CD4-positive, CD25-positive, alpha-beta regulatory T cell (primary cell): ENCODE measurements at regions not wholly inside any gene's neighbourhood (a gene's known extent, or its start where the extent isn't known, plus 50 kb on each side); places are given as distances from the start of the nearest gene placed in this dataset.

Experiments
- ATAC-seq, 2 donors: fragments of 150-1000 bp; cut with Tn5 transposase; one replicate each; pipeline ENCODE4 v1.10.0; 2021; ENCODE audit warnings: low read depth in 2 of 2, moderate number of reproducible peaks in 2 of 2, moderate library complexity in 1 of 2
- DNase-seq, 3 donors: peaks; one replicate each; pipeline versions ENCODE4 v3.0.0 to v3.0.0-alpha.2; 2012 to 2022; ENCODE audit warnings: mixed read lengths in 1 of 3
- H3K27ac ChIP-seq: one replicate; pipeline ENCODE4 v1.7.0; 2013; ENCODE audit warnings: mild to moderate bottlenecking, low read length; ENCODE audit not compliant: insufficient read depth, poor library complexity, severe bottlenecking
- H3K27me3 ChIP-seq: one replicate; pipeline ENCODE4 v1.7.0; 2013; ENCODE audit warnings: low read length; ENCODE audit not compliant: control insufficient read depth, insufficient read depth
- H3K36me3 ChIP-seq: one replicate; pipeline ENCODE4 v1.7.0; 2013; ENCODE audit warnings: mild to moderate bottlenecking, low read length, moderate library complexity; ENCODE audit not compliant: control insufficient read depth, insufficient read depth
- H3K4me1 ChIP-seq: 2 replicates; pipeline ENCODE4 v1.7.0; 2013; ENCODE audit warnings: mild to moderate bottlenecking, low read length; ENCODE audit not compliant: insufficient read depth, control insufficient read depth, poor library complexity, severe bottlenecking
- H3K4me3 ChIP-seq: one replicate; pipeline ENCODE4 v1.7.0; 2013; ENCODE audit warnings: low read depth, mild to moderate bottlenecking, low read length, moderate library complexity
- H3K9me3 ChIP-seq, 2 experiments: 1 replicate in 1 of 2; 2 replicates in 1 of 2; pipeline ENCODE4 v1.7.0; 2013; ENCODE audit warnings: low read length in 2 of 2, mild to moderate bottlenecking in 1 of 2, moderate library complexity in 1 of 2; ENCODE audit not compliant: control insufficient read depth in 2 of 2
- H3K27ac Mint-ChIP-seq, 3 donors: one replicate each; pipeline ENCODE4 v1.8.0; 2020 to 2022; ENCODE audit warnings: mild to moderate bottlenecking in 3 of 3, mixed read lengths in 3 of 3, moderate library complexity in 2 of 3
- H3K27me3 Mint-ChIP-seq: one replicate; pipeline ENCODE4 v1.8.0; 2022; ENCODE audit warnings: mild to moderate bottlenecking, mixed read lengths
- H3K36me3 Mint-ChIP-seq: one replicate; pipeline ENCODE4 v1.8.0; 2020; ENCODE audit warnings: mixed read lengths
- H3K4me1 Mint-ChIP-seq, 4 donors: one replicate each; pipeline ENCODE4 v1.8.0; 2020 to 2022; ENCODE audit warnings: mixed read lengths in 4 of 4, mild to moderate bottlenecking in 1 of 4
- H3K4me3 Mint-ChIP-seq, 4 donors: one replicate each; pipeline ENCODE4 v1.8.0; 2020 to 2022; ENCODE audit warnings: mild to moderate bottlenecking in 4 of 4, mixed read lengths in 4 of 4, moderate library complexity in 3 of 4
- H3K9me3 Mint-ChIP-seq, 7 donors: one replicate each; pipeline ENCODE4 v1.8.0; 2020 to 2022; ENCODE audit warnings: mixed read lengths in 7 of 7, mild to moderate bottlenecking in 3 of 7, moderate library complexity in 2 of 7

DNA sequence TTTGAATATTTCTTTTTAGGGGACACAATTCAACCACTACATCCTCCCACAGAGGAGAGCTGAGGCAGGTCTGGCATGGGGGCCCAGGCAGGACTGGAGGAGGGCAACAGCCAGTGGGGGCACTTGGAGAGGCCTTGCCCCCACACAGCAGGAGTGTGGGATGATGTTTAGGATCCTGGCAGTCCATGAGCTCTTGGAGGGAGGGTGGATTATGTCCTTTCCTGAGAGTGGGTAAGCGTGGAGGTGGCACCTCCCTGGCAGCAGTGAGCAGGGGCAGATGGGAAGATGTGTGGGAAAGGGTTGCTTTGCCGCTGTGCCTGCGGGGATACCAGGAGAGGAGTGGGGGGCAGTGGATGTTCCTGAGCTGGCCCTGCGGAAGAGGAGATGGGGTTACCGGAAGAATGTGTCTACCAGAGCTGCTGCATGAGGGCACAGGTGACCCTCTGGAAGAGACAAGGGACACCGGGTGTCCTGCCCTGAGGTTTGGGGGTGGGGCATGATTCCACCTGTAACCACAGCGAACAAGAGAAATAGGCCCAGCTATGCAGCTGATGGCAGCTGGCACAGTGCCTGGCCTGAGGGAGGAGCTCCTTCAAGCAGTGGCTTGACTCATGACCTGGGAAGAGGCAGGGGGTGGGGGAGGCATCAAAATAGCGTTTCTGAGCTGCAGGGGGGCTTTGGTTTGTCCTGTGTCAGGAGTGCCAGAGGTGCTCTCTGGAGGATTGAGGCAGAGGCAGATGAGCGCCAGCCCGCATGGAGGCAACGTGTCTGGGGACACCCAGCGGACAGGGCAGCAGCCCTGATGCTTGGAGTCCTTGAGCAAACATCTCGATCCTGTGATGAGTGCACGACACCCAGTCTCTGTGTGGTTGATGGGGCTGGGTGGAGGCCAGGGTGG is 123.9 kb upstream of the TMPRSS2 start:
- H3K36me3 ChIP-seq: no peaks in the 10 kb centered on the region
- Mint-ChIP-seq H3K27me3 (peaks cover 11% of the 10 kb centered on the region), H3K36me3 (no peaks in the 10 kb centered on the region), H3K4me3 (no peak overlapping the region), H3K4me1 (no peaks in the 10 kb centered on the region), H3K9me3 (peaks cover 0 to 3% (median 0%) of the 10 kb centered on the region in 7 donors), H3K27ac (no peak overlapping the region)
- H3K27me3 ChIP-seq: no peaks in the 10 kb centered on the region
- H3K27ac ChIP-seq: no peak overlapping the region
- no peaks in the 10 kb centered on the region for H3K4me1 ChIP-seq
- DNase-seq (no peak), ATAC-seq (peak in 1 of 2 donors; percentile 20)
- H3K4me3 ChIP-seq: no peak overlapping the region
- no peaks in the 10 kb centered on the region for H3K9me3 ChIP-seq

DNA sequence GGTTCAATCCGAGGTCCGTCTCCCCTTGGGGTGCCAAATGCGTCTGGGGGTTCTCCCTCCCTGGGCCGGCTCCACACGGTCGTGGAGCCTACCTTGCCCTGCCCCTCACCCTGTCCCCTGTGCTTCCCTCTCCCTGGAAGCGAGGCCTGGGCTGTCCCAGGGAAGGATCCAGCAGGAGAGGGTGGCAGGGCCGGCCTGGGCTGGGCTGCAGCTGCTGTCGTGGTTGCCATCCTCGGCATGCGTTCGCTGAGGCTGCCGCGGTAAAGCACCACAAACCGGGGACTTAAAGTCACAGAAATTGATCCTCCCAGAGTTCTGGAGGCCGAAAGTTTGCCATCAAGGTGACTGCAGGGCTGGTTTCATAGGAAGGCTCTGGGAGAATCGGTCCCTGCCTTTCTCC is 123.0 kb upstream of the TMPRSS2 start:
- ATAC-seq (no peak), DNase-seq (no peak)
- Mint-ChIP-seq H3K4me1 (no peaks in the 10 kb centered on the region), H3K27me3 (peaks cover 19% of the 10 kb centered on the region), H3K4me3 (no peak overlapping the region), H3K36me3 (no peaks in the 10 kb centered on the region), H3K27ac (no peak overlapping the region), H3K9me3 (peaks cover 0 to 2% (median 0%) of the 10 kb centered on the region in 7 donors)
- Histone ChIP-seq H3K4me3 (no peak overlapping the region), H3K27ac (no peak overlapping the region), H3K4me1 (no peaks in the 10 kb centered on the region), H3K36me3 (no peaks in the 10 kb centered on the region), H3K27me3 (no peaks in the 10 kb centered on the region), H3K9me3 (no peaks in the 10 kb centered on the region)

DNA sequence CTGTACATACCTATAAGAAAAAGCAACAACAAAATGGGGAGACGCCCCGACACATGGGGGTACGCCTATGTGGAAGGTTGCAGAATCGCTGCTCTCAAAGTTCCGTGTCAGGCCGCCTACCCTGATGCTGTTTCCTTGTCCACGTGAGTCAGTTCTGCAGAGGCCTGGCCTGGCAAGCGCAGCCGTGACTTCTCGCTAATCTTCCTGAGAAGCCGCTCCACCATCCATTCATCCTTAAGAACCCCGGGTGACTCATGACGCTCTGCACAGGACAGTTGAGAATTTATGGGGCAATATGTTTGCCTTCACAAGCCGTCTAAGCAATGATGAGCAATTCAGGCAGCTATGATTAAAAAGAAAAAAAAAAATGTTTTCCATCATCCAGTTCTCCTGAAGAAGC is 122.3 kb upstream of the TMPRSS2 start:
- no peaks in the 10 kb centered on the region for H3K27me3 ChIP-seq
- no peak overlapping the region for H3K27ac Mint-ChIP-seq

DNA sequence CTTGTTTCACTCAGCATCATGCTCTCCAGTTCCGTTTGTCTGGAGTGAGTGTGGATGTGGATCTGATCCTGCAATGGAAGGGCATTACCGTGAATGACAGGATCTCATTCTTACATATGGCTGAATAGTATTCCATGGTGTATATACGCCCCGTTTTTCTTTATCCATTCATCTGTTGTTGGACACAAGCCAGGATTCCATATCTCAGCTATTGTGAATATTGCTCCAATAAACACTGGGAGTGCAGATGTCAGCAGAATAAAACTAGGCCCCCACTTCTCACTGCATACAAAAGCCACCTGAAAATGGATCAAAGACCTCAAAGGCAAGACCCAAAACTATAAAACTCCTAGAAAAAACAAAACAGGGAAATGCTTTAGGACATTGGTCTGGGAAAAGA is 120.3 kb upstream of the TMPRSS2 start:
- Histone ChIP-seq H3K27ac (no peak overlapping the region), H3K36me3 (no peaks in the 10 kb centered on the region), H3K27me3 (no peaks in the 10 kb centered on the region), H3K9me3 (no peaks in the 10 kb centered on the region), H3K4me1 (no peaks in the 10 kb centered on the region), H3K4me3 (no peak overlapping the region)
- DNase-seq (no peak), ATAC-seq (no peak)
- Mint-ChIP-seq H3K27me3 (peaks cover 18% of the 10 kb centered on the region), H3K4me3 (no peak overlapping the region), H3K36me3 (no peaks in the 10 kb centered on the region), H3K27ac (no peak overlapping the region), H3K9me3 (peaks cover 0 to 2% (median 0%) of the 10 kb centered on the region in 7 donors), H3K4me1 (no peaks in the 10 kb centered on the region)

More for the DNA sequence above, 122.3 kb upstream of the TMPRSS2 start:
- DNase-seq: no peak
- Mint-ChIP-seq H3K4me3 (no peak overlapping the region), H3K36me3 (no peaks in the 10 kb centered on the region), H3K4me1 (no peaks in the 10 kb centered on the region), H3K27me3 (peaks cover 22% of the 10 kb centered on the region), H3K9me3 (peaks cover 0 to 2% (median 0%) of the 10 kb centered on the region in 7 donors)
- no peak overlapping the region for H3K4me3 ChIP-seq
- no peaks in the 10 kb centered on the region for H3K9me3 ChIP-seq
- no peaks in the 10 kb centered on the region for H3K4me1 ChIP-seq
- ATAC-seq: no peak
- no peaks in the 10 kb centered on the region for H3K36me3 ChIP-seq
- H3K27ac ChIP-seq: no peak overlapping the region

DNA sequence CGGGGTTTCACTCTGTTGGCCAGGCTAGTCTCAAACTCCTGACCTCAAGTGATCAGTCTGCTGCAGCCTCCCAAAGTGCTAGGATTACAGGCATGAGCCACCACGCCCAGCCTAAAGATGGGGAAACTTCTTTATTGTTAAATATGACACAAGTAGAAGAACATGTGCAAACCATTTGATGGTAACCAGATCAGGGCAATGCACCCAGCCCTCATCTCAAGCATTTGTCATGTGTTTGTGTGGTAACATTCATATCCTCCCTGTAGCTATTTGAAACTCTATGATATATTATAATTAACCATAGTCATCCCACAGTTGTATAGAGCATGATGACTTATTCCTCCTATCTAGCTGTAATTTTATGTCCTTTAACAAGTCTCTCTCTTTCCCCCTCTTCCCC is 119.5 kb upstream of the TMPRSS2 start:
- H3K27me3 Mint-ChIP-seq: peaks cover 18% of the 10 kb centered on the region
- no peak overlapping the region for H3K4me3 ChIP-seq
- no peak overlapping the region for H3K27ac Mint-ChIP-seq
- no peaks in the 10 kb centered on the region for H3K36me3 ChIP-seq
- no peaks in the 10 kb centered on the region for H3K36me3 Mint-ChIP-seq
- peaks cover 0 to 2% (median 0%) of the 10 kb centered on the region in 7 donors for H3K9me3 Mint-ChIP-seq
- no peak for ATAC-seq
- no peak for DNase-seq
- H3K4me1 Mint-ChIP-seq: no peaks in the 10 kb centered on the region
- H3K27ac ChIP-seq: no peak overlapping the region
- no peaks in the 10 kb centered on the region for H3K4me1 ChIP-seq
- H3K4me3 Mint-ChIP-seq: no peak overlapping the region
- H3K27me3 ChIP-seq: no peaks in the 10 kb centered on the region
- H3K9me3 ChIP-seq: no peaks in the 10 kb centered on the region

DNA sequence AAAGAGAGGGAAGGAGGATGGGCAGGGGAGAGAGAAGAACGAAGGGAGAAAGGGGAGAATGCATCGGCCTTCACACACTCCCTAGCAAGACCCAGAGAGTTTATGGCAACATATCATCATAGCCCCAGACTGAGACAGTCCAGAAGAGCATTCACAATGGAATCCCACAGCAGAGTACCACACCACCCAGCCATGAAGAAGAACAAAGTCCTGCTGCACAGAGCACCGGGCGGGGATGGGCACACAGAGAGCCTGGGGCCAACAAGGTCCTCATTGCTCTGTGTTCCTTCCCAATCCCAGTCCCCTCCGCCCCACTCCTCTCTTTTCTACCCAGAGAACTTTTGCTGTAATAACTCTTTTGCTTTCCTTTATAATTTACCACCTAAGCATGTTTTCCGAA is 118.1 kb upstream of the TMPRSS2 start:
- no peaks in the 10 kb centered on the region for H3K9me3 ChIP-seq

DNA sequence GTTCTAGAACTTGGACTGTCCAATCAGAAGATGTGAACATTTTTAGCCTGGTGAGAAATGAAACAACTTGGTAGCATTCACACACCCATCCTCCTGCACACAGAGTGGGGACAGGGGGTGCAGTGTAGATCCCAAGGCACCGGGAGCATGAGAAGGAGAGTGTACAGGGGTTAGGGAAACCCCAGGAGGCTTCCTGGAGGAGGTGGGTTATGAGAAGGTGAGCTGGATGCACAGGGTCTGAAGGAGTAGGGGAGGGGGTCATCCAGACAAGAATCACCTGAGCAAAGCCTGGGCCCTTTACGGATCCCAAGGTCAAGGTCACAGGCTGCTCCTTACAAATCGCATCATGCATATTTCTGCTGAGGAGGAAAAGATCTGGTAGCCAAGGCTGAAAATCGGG is 117.5 kb upstream of the TMPRSS2 start:
- ATAC-seq (no peak), DNase-seq (no peak)
- Mint-ChIP-seq H3K27ac (no peak overlapping the region), H3K9me3 (no peaks in the 10 kb centered on the region), H3K36me3 (no peaks in the 10 kb centered on the region), H3K27me3 (peaks cover 18% of the 10 kb centered on the region), H3K4me3 (no peak overlapping the region), H3K4me1 (no peaks in the 10 kb centered on the region)
- H3K36me3 ChIP-seq: no peaks in the 10 kb centered on the region
- H3K4me1 ChIP-seq: no peaks in the 10 kb centered on the region
- H3K27ac ChIP-seq: no peak overlapping the region
- no peak overlapping the region for H3K4me3 ChIP-seq
- H3K27me3 ChIP-seq: no peaks in the 10 kb centered on the region
- no peaks in the 10 kb centered on the region for H3K9me3 ChIP-seq

More for the DNA sequence above, 118.1 kb upstream of the TMPRSS2 start:
- H3K27ac ChIP-seq: no peak overlapping the region
- Mint-ChIP-seq H3K27ac (no peak overlapping the region), H3K4me1 (no peaks in the 10 kb centered on the region), H3K4me3 (no peak overlapping the region), H3K36me3 (no peaks in the 10 kb centered on the region), H3K27me3 (peaks cover 18% of the 10 kb centered on the region), H3K9me3 (no peaks in the 10 kb centered on the region)
- DNase-seq (no peak), ATAC-seq (no peak)
- H3K36me3 ChIP-seq: no peaks in the 10 kb centered on the region
- no peaks in the 10 kb centered on the region for H3K4me1 ChIP-seq
- H3K27me3 ChIP-seq: no peaks in the 10 kb centered on the region
- H3K4me3 ChIP-seq: no peak overlapping the region
